HG03520 (cell line): ENCODE measurements at regions not wholly inside any gene's neighbourhood (a gene's known extent, or its start where the extent isn't known, plus 50 kb on each side); places are given as distances from the start of the nearest gene placed in this dataset.

Source experiments
- ATAC-seq: cut with Tn5 transposase; IDR thresholded peaks from one replicate; pipeline ENCODE4 v1.9.1; 2021; ENCODE audit warnings: mild to moderate bottlenecking, moderate library complexity; ENCODE audit not compliant: unreplicated experiment

DNA sequence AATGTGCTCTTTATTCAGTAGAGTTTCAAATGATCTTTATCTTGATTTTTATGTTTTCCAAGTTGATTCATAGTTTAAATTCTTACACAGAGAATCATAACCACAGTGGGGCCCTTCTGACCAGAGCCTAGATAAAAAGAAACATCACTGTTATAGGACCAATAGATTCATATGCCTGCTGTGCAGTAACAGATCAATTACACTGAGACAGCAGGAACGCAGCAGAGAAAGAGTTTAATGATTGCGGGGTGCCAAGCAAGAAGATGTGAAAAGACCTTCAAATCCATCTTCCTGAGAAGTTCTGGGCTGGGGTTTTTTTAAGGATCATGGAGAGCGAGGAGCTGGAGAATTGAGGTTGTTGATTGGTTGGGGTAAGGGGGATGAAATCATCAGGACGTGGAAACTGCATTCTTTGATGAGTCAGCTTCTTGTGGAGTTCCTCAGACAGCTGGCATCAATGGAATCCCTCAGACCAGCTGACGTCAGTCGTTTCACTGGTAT lies 346.6 kb downstream of the TBC1D4 start:
- ATAC-seq: no peak

DNA sequence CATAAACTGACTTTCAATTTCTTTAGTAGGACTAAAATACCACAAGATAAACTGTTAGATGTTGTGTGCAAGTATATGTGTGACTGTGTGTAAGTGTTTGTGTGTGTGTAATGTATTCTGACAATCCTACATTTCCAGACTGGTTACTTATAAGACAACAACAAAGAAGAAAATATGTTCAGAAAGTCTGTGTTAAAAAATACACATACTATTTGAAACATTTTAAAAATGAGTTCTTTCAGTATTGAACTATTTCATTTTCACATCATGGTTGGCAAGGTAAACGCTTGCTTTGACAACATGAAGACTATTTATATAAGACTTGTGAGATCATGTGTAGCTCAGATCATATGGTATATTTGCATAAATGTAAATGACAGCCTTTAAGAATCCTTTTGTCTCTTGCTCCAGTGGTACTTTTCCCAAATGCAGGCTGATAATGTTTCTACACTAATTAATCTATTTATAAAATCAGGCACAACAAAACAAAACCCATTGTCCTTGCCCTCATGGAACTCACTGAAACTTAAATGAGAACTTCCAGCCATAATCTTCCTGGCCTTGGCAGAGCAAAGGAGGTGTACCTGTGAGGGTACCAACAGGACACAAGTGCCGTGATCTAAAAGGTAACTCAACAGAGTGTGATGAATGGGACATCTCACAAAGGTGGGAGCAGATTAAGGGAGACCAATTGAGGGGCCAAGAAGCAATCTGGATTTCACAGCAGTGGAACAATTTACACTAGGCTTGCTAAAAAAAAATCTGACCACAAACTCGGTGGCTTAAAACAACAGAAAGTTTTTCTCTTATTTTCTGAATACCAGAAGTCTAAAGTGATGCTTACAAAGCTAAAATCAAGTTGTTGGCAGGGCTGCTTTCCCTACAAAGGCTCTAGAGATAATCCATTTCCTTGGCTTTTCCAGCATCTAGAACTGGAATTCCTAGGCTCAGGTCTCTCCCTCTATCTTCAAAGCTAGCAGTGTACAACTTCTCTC lies 349.0 kb downstream of the TBC1D4 start:
- ATAC-seq: no peak

DNA sequence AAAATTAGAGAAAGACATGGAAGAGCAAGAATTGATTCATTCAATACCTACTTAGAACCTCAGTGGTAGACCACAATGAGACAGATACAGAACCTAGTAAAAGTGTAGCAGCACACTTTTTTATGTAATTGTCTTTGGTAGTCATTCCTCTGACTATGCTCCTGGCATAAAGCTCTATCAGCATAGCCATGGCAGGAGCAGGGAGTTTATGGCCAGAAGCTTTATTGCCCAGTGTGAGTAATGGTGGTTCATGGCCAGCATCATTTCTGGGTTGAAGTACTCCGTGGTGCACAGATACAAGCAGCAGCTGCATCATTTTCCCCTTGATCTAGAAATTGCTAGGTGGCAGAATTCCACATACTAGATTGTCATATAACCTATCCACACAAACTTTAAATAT lies 352.6 kb downstream of the TBC1D4 start:
- no peak for ATAC-seq

DNA sequence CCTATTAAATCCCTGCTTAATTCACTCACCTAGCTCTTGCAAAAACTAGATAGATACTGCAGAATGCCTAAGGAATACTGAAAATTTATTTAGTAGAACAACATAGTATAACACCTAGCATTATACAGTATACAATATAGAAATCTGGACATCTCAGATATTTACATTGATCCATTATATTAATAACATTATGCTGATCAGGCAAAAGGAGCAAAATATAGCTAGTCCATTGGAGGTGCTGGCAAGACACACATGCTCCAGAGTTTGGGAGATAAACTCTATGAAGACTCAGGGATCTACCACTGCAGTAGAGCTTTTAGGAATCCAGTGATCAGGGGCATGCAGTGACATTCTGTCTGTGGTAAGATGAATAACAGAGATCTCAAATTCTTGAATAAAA lies 357.6 kb downstream of the TBC1D4 start:
- ATAC-seq: no peak

DNA sequence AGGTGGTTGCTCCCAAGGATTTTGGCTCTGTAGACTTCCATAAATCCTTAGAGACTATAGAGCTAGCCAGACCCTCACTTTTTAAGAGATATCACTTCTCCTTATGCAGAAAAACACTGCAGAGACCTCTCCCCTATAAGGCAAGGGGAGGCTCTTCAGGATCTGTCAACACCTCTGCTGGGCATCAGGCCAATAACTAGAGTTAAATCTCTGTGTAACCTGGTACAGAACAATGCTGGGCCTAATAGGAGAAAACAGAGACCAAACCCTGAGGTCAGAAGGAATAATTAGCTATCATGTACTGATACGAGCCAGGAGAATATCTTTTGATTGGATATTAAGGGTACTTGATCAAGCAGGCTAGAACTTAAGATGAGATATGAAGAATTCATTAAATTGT lies 358.5 kb downstream of the TBC1D4 start:
- ATAC-seq: no peak

DNA sequence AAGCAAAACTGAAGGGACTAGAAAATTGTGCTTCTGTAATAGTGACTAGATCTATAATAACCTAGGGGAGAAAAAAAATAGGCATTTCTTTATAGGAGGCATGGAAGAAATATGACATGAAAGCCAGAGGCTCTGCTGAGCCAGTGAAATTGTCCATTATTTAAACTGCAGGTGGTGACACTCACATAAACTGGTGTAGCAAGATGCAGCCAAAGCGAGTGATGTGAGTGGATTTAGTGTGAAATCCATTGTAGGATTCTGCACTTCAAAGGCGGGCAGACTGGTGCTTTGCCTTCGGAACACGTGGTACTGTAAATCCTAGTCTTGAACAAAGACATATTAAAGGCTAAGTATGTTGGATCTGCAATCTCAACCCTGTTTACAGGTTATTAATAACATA lies 361.9 kb downstream of the TBC1D4 start:
- no peak for ATAC-seq

DNA sequence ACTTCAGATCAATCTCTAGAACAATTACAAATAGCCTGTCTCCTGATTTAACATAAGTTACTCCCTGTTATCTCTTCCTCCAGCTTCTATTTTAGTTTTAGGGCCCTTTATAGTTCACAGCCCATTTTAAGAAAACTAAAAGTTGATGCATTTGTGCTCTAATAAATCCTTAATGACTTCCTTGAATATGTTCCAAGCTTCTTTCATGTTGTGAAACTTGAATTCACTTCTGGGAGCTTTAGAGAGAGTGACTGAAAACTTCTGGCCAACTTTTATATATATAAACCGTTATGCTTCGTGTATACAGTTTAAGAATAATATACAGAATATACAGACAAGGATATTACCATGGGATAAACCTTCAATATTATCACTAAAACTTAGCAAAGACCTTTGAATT lies 366.8 kb downstream of the TBC1D4 start:
- no peak for ATAC-seq

DNA sequence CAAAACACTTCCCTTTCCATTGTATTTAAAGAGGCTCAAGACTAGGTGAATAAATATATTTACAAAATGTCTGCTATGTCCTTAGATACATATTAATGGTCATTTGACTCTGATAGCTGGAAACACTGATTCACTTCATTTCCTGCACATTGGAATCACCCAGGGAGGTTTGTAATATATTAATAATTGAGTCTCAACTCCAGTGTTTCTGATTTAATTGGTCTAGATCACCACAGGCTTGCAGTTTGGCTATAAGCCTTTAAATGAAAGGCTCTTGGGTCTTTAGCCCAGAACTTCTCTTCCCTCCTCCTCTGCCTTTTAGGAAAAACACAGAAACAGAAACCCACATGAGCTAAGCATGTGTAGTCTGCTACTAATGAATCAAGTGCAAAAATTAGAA lies 378.0 kb downstream of the TBC1D4 start:
- ATAC-seq: no peak

DNA sequence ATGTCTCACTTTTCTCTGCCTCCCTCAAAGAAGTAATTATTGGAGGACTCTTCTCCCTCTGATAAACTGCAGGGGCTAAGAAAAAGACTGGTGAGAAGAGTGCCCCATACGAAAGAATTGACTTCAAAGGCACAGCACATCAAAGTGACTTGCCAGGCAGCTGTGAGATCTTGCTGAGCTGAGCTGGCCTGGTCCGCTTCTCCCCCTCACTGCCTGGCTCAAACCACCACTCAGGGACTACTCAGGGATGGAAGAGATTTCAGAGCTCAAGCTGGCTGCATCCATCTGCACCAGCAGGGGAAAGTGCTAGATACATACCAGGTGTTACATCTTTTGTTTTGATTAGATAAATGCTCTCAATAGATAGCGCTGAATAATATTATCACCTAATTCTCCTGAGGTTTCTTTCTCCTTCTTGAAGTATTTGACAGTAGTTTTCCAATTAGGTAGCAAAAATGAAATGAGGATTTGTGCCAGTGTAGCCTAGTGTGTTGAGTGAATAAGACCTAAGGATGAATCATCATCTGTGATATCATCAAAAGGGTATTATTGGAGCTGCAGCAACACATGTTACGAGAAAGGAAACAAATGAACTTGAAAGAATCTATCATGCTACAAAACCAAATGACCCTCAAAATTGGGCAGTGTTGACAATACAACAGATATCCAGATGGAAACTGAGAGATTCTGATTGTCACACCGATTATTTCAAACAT lies 379.8 kb downstream of the TBC1D4 start:
- ATAC-seq: no peak

DNA sequence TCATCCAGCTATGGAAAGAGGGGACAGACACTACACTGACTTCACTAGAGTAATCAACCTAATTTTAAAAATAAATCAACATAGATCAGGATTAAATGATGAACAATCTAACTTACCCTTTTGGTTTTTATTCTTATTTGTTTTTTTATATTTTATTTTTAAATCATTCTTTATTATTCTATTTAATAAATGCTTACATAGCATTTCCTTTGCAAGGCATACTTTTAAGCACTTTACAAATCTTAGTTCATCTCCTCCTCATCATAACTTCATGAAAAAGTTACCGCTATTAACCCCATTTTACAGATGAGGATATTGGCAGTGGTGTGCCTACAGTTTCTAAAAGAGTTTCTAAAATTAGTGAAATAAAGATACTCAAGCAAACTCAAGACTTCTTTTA lies 380.6 kb downstream of the TBC1D4 start:
- no peak for ATAC-seq

DNA sequence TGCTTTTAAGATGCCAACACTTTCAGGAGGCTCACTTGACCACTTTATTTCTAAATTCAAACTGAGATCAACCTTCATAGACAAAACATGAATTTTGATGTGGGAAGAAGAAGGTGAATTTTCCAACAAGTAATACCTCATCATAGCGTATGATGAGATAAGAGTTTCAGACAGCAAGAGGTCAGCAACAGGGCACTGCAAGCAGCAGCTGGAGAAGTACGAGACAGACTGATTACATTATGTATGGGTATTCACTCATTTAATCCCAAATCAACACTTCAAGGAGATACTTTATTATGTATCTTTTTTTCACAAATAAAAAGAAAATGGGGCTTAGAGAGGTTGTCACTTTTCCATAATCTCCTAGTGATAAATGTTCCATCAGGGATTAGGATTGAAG lies 389.8 kb downstream of the TBC1D4 start:
- no peak for ATAC-seq

DNA sequence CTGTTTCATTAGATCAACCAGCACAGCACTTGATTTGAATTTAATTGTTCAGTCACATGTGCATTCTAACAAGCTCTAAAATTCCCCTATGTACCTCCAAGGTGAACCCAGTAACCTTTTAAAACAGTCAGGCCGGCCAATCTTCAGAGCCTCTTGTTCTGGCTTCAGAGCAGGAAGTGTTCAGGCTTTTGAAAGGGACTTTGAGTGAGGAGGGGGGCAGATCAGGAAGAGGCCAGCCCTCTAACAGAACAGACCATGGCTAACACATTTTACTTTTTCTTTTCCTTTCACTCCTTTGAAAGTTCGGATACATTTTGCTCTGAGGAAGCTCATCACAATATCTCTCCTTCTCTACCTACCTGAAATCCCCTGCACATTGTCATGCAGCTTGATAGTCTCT lies 390.3 kb downstream of the TBC1D4 start:
- no peak for ATAC-seq

DNA sequence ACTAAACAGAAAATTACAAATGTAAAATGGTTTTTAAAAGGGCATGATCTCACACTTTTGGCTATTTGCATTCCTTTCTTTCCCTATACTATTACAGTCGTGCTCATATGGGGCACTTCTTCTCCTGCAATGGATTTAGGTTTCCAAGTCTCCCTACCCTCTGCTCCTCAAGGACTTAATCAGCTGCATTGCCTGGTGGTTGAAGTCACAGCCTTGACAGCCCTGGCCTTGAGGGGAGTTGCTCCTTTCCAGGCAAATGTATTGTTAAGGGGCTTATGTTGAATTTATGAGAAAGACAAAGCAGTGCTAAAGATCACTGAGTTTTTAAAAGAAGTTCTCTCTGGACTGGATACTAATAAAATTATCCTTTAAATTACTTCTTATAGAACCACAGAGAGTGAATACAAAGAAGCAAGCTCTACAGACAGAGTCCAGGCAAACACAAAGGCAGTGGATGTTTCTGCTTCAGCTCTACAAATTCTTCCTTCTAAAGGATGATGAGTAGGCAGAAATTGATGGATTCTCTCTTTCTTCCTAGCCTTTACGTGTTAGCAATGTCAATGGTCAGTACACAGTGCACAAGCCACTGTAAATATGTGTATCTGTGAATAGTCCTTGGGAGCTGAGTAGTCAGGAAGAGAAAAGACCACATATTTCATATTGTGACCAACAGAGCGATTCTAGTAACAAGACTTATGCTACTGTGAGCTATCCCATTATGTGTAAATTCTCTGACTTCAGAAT lies 390.9 kb downstream of the TBC1D4 start:
- ATAC-seq: no peak

DNA sequence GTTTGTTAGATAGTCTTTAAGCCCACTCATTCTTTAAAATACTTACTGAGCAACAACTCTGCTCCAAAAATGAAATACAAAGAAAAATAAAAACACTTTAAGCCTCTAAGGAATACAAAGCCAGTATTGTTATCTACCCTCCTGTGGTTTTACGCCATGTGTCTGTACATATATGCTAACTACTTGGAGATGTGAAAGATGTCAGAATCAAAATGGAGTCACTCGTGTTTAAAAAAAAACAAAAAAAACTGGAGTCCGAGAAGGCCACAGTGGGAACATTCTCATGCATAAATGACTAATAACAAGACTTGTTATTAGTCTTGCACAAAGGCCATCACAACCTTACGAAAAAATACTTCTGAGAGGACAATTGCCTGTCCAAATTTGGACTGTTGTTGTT lies 393.1 kb downstream of the TBC1D4 start:
- no peak for ATAC-seq

DNA sequence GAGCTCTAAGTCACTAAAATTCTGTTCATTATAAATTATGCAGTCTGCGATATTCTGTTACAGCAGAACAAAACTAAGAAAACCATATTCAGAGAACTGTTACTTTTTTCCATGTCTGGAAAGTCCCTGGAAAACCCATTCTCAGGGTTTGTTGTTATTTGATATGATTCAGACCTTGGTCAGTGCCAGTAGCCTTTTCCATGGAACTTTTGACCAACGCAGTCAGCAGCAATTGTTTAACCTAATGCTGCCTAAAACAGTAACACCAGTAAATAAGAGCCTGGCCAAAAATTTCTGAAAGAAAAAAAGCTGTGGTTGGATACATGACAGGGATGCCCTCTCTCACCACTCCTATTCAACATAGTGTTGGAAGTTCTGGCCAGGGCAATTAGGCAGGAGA lies 402.7 kb downstream of the TBC1D4 start:
- no peak for ATAC-seq

DNA sequence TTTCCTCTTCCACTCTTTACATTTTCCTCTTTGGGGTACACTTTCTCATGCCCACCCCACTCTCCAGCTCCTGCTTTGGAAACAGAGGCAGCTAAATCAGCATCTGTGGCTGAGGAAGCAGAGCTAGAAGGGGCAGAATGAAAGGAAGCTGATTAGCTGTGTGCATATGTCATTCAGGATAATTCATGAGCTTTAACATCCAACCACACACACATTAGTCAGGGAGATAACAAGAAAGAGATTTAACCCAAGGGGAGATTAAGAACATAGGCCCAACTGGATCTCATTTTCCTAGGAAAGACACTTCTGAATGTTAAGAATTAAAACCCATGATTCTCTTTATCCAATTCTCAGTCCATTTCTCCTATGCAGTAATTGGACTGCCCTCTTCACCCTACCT lies 405.5 kb downstream of the TBC1D4 start:
- ATAC-seq: no peak

DNA sequence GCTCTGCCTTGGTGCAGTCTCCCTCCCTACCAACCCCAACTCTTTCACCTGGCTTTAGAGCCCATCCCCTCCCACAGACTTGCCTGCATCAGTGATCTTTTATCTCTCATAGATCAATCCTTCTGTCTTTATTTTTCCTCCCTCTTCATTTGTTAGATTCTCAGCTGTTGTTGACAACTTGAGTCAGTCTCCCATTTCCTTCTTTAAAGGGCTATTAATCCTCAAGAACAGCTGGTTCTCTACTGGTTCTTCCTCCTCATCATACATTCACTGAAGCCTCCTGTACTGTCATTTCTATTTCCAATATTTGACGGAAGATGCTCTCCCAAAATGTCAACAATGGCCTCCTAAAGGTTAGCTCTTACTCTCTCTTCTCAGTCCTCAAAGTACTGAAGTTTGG lies 408.2 kb downstream of the TBC1D4 start:
- no peak for ATAC-seq

DNA sequence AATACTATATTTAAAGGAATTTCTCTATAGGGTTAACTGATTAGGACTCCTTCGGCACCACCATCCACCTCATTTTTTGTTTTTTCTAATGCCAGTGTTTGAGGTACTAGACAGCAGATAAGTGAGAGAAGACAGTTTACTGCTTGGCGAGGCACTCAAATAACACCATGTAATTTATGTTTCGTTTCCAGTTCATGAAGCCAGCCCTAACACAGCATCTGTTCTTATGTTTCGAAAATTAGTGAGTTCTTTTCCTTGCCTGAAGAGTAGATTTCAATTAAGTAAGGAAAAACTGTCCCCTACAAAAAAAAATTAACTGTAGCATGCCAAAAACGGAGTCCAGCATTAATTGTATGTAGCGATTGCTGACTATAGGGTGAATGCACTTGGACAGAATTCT lies 409.1 kb downstream of the TBC1D4 start:
- ATAC-seq: no peak

DNA sequence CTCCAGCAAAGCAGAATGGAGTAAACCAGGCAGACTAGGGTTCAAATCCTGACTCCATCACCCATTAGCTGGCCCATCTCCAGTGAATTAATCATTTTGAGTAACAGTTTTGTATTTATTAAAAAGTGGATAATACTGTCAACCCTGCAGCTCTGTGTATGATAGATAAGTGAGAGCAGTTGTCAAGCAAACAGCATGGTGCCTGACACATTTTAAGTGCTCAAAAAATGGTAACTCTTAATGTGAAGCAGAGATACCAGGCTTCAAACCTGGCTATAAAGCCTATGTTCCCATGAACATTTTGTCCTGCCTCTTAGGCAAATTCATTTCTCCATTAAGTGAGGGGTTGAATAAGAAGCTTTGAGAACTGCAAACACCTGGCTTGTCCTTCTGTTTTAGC lies 409.6 kb downstream of the TBC1D4 start:
- no peak for ATAC-seq

DNA sequence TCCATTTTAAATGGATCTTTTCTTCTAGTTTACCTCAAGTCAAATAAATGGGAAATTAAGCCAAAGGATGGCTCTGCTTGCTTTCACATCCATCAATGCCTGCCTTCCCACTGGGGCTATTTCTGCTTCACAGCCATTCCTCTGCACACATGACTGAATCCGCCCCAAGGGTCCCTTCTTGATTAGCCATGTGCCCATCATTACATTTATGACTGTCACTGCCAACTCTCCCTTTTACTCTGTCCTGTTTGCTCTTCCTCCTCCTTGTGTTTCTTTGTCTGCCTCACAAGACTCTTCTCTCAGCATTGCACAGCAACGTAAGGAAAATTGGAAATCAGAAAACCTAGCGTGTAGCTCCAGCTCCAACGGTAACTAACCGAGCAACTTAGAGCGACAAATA lies 410.2 kb downstream of the TBC1D4 start:
- no peak for ATAC-seq

DNA sequence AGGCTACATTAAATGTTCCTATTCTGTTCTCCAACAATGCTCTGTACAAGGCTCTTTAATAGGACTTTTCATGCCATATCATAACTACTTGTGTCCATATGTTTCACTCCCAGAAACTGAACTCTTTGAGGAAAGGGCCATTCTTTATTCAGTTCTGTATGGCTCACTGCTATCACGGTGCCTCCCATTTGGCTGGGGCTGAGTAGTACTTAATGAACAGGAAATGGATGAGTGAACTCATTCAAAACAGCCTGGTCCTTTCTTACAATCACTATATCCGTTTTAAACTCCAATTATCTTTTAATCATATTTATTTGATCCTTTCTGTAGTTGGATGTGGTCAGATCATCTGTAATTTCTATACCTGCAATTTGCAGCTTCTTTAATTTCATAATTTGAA lies 410.6 kb downstream of the TBC1D4 start:
- ATAC-seq: no peak
